SIG-M5 treated with dmso at 0.1 percent for 504 hours (cell line): ENCODE measurements at regions not wholly inside any gene's neighbourhood (a gene's known extent, or its start where the extent isn't known, plus 50 kb on each side); places are given as distances from the start of the nearest gene placed in this dataset.
"Not testable (repeated sequence)": the region's sequence is repeated elsewhere in the genome, so short reads cannot be mapped to it uniquely, and the experiment has no call there.

Experiments used
- DNase-seq: peaks from one replicate; lab custom pipeline; 2025; ENCODE audit not compliant: unreplicated experiment; lab: John Stamatoyannopoulos, UW

DNA sequence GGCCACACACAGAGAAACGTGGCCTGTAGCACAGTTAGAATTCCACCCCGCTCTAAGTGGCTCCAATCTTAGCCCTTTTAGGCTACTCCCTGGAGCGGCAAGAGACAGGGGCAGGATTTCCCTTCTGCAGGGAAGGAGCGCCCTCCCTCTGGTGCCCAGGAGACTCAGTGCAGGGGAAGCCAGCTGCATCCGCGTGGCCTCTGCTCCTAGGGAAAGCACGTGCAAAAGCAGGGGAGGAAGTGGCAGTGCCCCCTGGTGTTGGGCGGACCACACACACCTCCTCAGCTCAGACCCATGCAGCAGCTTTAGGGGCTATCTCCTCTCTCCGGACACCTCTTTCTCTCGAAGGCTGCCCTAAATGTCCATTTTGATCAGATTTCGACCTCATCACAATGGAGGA is 50.0 kb downstream of the SPRING1 start:
- DNase-seq: peak; percentile 30

DNA sequence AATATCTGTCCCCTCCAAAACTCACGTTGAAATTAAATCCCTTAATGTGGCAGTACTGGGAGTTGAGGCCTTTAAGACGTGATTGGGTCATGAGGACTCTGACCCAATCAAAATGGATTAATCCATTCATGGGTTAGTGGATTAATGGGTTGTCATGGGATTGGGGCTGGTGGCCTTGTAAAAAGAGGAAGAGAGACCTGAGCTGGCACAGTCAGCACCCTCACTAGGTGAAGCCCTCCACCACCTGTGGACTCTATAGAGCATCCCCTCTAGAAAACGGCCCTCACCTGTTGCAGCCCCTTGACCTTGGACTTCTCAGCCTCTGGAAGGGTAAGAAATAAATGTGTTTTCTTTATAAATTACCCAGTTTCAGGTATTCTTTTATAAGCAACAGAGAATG is 53.0 kb downstream of the SPRING1 start:
- DNase-seq: no peak

DNA sequence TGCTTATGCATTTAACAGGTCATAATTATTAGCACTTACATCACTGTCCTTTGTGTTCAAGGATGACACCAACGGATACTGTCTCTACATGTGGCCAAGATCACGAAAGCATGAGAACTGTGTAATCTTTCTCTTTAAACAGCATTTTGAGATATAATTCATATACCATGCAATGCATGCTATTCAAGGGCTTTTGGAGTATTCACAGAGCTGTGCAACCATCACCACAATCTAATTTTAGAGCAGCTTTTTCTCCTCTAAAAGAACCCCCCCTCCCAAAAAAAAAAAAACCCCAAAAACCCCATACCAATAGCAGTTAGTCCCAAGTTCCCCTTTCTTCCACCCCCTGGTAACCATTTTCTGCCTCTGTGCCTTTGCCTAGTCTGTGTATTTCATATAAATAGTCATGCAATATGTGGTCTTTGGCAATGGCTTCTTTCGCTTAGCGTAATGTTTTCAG is 60.6 kb downstream of the SPRING1 start:
- peak; percentile 99 for DNase-seq

DNA sequence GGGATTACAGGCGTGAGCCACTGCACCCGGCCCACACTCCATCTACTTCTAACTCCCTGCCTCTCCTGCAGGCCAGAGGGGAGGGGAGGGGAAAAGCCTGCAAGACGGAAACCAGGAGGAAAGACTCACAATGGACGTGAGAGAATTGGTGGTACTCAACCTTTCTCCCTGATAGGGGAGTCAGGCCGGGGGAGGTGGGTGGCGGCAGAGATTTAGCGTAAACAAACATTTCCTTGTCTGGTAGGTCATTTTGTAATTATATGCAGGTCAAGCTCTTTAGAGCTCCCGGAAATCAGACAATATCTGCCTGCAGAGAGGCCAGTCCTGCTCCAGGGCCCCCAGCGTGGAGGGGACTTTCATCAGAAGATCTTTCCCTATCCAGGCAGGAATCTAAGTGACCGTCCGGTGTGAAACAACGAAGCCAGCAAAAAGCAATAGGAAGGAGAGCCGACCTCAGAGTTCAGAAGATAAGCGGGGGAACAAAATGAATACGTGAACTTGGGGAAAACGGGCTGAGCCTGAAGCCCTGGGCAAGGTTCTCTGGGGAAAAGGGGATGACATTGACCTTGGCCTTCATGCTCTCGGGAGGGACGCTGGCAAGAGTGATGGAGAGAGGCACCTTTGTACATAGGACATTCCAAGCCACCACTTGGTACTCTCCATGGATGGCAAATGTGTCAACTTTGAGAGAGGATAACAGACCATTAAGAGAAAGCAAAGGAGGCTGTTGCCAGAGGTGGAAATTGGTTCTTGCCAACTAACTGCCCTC is 62.3 kb downstream of the SPRING1 start:
- DNase-seq: no peak

DNA sequence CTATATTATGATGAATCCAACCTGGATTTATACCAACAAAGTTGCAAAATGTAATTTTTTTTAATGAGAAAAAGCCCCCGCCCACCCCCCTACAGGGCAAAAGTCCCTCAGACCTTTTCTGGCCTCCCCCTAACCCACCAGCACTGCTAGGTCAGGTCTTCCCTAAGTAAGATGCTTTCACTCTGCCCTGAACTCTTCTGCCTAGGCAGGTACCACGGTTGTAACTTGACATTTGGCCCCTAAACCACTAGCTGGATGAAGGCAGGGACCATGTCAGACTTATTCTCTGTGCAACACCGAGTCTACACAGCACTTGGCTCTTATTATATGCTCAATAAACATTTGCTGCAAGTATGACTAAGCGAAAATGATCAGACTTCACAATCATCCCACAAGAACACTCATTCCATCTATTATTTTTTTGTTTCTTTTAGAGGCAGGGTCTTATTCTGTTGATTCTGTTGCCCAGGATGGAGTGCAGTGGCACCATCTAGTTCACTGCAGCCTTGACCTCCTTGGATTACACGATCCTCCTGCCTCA is 63.2 kb downstream of the SPRING1 start:
- peak; percentile 27 for DNase-seq

DNA sequence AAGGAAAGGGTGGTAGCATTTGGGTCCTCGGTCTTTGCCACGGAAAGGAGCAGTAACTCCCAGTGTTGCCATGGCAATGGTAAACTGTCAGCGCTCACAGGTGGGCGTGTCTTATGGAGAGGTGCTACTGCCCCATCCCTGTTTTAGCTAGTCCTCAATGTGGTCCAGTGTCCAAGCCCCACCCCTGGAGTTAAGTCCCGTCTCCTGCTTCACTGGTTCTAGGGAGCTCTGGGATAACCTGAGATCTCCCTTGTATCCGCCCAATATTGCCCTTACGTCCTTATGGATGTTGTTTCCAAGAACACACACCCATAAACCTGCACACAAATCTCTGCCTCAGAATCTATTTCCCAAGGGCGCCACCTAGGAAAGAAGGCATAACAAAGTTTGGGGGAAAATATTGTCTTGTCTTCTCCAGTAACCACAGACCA is 64.2 kb downstream of the SPRING1 start:
- DNase-seq: peak; percentile 23

DNA sequence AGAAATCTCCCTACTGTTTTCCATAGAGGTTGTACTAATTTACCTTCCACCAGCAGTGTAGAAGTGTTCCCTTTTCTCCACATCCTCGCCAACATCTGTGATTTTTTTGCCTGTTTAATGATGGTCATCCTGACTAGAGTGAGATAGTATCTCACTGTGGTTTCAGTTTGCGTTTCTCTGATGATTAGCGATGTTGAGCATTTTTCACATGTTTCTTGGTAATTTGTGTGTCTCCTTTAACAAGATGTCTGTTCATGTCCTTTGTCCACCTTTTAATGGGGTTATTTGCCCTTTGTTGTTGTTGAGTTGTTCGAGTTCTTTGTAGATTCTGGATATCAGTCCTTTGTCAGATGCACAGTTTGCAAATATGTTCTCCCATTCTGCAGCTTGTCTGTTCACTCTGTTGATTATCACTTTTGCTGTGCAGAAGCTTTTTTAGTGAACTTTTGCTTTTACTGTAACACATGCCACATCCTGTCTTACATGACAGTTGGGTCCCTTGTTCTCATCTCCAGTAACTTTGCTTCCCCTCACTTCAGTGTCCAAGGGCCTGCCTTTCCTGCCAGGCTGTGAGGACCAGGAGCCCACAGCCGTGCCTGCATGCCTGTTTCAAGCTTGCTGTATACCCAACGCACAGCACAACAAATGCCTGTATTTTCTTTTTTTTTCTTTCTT is 64.9 kb downstream of the SPRING1 start:
- peak; percentile 28 for DNase-seq

DNA sequence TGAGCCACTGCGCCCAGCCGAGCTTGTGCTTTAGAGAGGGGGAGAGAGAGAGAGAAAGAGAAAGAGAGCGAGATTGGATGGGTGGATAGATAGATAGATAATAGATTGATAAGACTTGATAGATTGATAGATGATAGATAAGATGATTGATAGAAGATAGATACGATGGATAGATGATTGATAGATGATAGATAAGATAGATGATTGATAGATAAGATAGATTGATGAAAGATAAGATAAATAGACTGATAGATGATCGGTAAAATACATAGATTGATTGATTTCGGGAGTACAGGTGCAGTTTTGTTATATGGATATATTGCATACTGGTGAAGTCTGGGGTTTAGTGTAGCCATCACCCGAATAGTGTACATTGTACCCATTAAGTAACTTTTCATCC is 65.9 kb downstream of the SPRING1 start:
- DNase-seq: no peak

DNA sequence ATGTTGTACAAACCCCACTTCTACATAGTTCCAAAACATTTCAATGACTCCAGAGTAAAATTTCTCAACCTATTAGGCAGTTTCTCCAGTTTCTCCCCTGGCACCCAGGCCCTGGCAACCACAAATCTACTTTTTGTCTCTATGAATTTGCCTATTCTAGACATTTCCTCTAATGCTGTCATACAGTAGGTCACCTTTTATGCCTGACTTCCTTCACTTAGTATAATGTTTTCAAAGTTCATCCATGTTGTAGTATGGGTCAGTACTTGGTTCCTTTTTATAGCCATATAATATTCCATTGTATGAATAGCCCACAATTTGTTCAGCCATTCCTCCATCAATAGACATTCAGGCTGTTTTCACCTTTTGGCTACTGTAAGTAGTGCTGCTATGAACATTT is 67.0 kb downstream of the SPRING1 start:
- no peak for DNase-seq

DNA sequence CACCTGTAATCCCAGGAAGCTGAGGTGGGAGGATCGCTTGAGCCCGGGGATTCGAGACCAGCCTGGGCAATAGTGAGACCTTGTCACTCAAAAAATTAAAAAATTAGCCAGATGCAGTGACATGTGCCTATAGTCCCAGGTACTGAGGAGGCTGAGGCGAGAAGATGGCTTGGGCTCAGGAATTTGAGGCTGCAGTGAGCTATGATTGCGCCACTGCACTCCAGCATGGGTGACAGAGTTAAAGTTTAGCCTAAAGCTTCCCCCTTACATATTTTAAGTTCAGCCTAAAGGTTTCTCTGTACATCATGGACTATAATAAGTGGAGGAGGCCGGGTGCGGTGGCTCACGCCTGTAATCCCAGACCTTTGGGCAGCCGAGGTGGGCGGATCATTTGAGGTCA is 70.1 kb downstream of the SPRING1 start:
- no peak for DNase-seq

DNA sequence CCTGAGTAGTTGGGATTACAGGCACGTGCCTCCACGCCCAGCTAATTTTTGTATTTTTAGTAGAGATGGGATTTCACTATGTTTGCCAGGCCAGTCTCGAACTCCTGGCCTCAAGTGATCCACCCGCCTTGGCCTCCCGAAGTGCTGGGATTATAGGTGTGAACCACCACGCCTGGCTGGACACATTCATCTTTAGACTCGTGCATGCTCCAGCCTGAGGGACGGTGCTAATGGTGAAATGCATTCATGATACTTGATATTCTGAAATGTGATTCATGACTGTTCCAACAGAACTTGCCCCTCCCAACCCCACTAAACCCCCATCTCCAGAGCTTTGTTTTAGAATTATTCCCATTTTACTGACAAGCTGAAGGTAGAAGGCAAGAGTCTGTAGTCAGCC is 71.0 kb downstream of the SPRING1 start:
- DNase-seq: not testable (repeated sequence)

DNA sequence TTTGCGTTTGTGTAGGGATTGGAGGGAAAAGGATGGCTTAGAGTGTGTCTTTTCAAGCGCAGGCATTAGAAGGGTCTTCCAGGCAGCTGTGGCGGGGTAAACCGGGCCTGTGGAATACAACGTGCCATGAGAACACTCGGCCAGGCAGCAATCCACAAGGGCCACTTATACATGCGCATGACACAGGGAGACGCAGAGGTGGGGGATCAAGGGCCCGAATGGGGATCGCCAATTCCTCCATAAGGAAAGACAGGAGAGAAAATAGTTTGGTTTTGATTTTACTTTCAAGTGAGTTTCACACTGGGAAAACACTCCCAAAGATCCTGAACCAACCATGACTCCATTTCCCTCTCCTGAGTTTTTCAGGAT is 71.6 kb downstream of the SPRING1 start:
- DNase-seq: no peak

DNA sequence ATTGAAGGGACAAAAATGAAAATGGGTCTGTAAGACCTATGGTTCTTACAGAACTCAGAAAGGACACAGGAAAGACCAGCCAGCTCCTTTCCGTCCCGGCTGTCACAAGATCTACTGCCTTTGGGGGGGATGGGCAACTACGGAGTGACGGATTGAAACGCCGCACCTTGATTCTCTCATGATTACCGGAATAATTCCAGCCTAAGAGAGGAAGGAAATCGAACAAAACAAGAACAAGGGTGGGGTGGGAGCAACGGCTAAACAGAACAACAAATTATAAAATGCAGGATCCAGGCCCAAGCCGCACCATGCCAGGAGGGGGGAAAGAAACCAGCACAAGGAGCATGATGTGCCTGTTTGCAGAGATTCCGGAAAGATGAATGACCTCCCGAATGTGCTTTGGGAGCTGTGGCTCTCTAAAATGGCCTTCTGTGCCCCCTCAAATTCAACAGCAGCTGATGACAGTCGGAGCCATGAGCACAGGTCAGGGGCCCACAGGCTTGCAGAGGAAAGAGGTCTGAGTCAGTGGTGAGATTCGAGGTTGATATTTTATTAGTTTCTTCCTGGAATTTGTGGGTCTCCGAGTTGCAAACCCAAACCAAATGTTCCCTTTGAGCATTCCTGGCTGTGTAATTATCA is 72.1 kb downstream of the SPRING1 start:
- no peak for DNase-seq

DNA sequence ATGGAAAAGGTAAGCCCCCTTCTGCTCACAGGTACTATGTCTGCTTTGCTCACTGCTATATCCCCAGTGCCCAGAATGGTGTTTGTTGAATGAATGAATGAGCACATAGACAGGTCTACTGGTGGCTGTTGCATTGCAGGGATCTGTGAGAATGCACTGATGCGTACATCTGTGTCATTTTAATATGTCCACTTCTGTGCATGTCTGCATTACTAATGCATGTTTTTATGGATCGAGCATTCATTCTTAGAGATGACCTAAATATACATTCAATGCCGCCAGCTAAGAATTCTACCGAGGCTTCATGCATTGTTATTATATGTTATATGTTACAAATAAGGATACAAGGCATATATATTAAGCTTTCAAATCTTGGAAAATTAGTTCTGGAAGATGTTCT is 73.8 kb downstream of the SPRING1 start:
- no peak for DNase-seq

DNA sequence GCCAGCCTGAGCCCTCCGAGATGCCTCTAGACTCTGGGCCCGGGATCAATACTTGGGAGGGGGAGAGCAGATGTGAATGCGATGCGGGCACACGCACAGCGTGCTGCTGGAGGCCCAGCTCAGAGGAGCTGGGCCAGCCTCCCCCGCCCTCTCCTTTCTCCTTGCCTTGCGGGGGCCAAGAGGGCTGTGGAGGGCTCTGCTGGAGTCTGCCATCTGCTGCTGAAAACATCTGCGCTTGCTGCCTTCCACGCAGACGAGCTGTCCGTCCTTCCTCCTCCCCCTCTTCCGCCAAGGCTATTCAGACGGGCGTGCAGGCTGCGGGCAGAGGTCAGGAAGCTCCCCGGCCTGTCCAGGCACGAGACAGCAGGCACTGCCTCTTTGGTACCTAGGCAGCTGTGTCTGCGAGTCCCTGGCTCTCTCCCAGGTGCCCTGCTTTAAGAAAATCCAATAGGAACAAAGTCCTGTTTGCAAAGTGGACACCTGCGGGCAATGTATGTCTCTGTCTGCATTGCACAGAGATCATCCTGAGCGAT is 75.2 kb downstream of the SPRING1 start:
- DNase-seq: peak; percentile 33

DNA sequence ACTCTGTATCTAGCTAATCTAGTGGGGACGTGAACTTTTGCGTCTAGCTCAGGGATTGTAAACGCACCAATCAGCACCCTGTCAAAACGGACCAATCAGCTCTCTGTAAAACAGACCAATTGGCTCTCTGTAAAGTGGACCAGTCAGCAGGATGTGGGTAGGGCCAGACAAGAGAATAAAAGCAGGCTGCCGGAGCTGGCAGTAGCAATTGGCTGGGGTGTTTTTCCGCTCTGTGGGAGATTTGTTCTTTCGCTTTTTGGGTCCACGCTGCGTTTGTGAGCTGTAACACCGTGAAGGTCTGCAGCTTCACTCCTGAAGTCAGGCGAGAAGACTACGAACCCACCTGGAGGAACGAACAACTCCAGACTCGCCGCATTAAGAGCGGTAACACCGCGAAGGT is 76.5 kb downstream of the SPRING1 start:
- no peak for DNase-seq

DNA sequence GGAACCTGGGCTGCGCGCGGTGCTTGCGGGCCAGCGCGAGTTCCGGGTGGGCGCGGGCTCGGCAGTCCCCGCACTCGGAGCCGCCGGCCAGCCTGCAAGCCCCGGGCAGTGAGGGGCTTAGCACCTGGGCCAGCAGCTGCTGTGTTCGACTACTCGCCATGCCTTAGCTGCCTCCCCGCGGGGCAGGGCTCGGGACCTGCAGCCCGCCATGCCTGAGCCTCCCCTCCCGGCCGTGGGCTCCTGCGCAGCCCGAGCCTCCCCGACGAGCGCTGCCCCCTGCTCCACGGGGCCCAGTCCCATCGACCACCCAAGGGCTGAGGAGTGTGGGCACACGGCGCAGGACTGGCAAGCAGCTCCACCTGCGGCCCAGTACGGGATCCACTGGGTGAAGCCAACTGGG is 77.1 kb downstream of the SPRING1 start:
- DNase-seq: not testable (repeated sequence)

DNA sequence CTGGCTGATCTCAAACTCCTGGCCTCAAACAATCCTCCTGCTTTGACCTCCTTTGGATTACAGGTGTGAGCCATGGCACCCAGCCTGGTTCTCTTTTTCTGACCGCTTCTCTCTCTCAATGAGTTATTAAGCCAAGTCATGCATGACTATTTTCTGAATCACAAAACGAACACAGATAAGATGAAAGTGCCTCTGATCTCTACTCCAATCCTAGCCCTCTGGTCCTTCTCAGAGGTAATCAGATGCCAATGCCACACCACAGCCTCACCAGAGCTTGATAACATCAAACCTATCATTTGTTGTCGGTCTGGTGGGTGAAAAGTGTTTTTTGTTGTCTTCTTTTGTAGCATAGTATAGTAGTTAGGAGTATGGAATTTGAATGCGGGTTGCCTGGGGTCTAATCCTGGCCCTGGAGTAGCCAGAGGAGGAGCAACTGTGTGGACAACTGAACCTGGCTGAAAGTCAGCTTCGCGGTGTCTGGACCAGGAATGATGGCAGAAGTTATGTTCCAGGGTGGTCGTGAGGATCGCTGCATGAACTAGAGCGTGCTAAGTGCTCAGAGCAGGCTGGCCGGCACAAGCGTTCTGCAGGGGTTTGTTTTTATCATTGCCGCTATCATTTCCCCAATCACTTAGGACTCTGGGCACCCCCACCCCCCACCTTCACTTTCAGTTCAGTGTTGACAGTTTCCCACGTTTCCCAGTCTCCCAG is 77.9 kb downstream of the SPRING1 start:
- DNase-seq: no peak

DNA sequence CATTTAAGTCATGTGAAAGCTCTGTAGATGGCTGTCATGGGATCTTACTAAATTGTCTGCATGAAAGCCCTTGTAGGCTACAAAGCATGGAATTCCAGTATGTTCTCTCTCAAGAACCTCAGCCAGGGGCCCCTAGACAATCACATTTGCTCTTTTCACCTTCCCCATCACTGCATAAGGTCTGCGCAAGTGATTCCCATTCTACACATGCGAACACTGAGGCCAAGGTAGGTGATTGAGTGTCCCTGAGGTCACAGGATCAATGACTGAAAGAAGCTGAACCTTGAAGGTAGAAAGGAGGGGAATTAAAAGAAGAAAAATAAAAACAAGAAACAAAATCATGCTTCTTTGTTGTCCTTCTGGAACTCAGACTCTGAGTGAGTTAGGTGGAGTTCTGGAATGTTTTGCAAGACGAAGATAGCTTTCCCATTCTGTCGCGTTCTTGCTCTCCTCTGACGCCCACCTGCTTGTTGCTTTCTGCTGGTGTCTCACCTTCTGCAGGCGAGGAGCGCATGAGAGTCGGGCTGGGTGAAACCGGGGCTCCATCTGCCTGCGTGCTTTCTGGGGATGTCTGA is 79.9 kb downstream of the SPRING1 start:
- no peak for DNase-seq

DNA sequence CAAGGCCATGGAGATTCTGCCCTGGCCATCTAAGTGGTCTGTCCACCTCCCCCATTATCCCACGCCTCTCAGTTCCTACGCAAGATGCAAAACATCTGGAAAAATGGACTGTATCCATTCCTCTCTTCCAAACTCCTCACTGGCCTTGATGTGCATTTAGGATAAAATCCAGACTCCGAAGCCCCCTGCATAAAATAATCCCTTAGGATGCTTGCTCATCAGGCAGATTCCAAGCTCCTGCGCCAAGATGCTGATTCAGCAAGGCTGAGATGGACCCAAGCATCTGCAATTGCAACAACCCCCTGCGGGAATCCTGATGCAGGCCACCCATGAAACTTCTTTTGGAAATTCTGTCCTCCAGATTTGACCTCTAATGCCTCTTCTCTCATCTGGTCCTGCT is 81.6 kb downstream of the SPRING1 start:
- DNase-seq: no peak
